IPS-15b (cell line): ENCODE measurements at regions not wholly inside any gene's neighbourhood (a gene's known extent, or its start where the extent isn't known, plus 50 kb on each side); places are given as distances from the start of the nearest gene placed in this dataset.

Experiments
- H3K27me3 ChIP-seq: one replicate; pipeline ENCODE4 v1.6.1; 2013; ENCODE audit warnings: low read length; ENCODE audit not compliant: control insufficient read depth, insufficient read depth
- H3K36me3 ChIP-seq: one replicate; pipeline ENCODE4 v1.6.1; 2013; ENCODE audit warnings: low read length; ENCODE audit not compliant: control insufficient read depth, insufficient read depth
- H3K4me1 ChIP-seq: one replicate; pipeline ENCODE4 v1.6.1; 2013; ENCODE audit warnings: mild to moderate bottlenecking, low read length; ENCODE audit not compliant: control insufficient read depth, insufficient read depth
- H3K4me3 ChIP-seq: one replicate; pipeline ENCODE4 v1.5.1; 2013; ENCODE audit warnings: low read depth, low read length
- H3K9ac ChIP-seq: one replicate; pipeline ENCODE4 v1.6.1; 2013; ENCODE audit warnings: low read depth, mild to moderate bottlenecking, low read length
- H3K9me3 ChIP-seq: one replicate; pipeline ENCODE4 v1.6.1; 2013; ENCODE audit warnings: mild to moderate bottlenecking, low read length; ENCODE audit not compliant: control insufficient read depth, insufficient read depth

DNA sequence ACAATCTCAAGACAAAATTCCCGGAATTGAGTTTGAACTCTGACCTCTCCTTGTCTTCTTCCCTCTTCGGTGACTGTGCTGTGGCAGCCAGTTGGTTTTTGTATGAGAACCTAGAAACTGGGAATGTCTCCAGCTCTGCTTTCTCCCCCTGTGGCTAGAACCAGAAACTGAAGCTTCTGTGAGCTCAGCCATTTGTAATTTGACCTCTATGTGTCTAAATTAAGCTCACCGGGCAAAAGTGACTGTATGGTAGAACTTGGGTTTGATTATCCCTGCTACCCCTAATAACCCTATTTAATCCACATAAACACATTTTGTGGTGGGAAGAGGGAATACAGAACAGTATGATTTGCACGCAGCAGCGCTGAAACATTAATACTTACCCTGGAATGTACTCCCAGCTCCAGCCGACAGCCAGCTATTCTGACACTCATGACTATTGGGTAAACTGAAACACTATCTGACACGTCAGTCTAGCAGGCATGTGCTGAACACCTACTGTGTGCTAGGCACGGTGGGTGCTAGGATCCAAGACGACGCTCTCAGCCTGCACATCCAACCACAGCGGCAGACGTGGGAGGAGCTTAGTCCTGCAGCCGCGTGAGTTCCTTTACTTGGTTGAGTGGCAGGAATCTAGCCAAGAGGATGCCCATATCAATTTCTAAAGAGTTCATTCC lies 324.8 kb downstream of the SFMBT2 start:
- H3K4me1 ChIP-seq: peaks cover 10% of the 10 kb centered on the region
- H3K9ac ChIP-seq: no peak overlapping the region
- H3K9me3 ChIP-seq: no peaks in the 10 kb centered on the region
- no peaks in the 10 kb centered on the region for H3K27me3 ChIP-seq
- no peaks in the 10 kb centered on the region for H3K36me3 ChIP-seq
- H3K4me3 ChIP-seq: no peak overlapping the region

DNA sequence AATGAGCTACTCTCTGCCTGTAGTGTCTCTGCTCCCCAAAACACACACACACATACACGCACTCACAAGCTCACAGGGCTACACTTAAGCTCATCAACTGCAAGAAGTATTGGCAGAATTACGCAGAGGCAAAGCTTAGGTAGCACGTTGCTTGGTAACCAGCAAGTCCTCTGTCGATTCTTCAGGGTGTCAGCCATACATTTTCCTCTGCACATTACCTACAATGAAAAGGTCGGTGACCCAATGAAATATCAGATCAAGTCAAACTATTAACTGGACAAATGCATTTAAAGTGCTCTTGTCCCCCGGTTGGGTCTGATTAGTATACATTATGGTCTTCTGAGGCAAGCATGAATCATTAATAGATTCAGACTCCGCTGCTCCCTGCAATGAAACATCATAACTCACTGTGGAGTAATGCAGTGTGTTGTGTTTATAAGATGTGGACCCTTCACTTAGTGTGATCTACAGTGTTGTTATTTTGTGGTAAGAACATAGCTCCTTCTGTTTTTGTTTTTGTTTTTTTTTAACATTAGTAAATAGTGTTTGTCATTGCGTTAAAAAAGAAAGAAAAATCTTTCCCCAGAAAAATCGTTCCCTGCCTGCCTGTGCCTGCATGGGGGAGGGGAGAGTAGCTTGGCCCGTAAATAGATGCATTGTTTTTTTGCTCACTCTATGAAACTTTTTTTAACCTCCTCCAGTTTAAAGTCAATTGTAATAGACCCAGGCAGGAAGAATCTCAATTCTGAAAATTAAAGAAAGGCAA lies 325.5 kb downstream of the SFMBT2 start:
- peaks cover 10% of the 10 kb centered on the region for H3K4me1 ChIP-seq
- H3K4me3 ChIP-seq: no peak overlapping the region
- H3K9ac ChIP-seq: no peak overlapping the region
- no peaks in the 10 kb centered on the region for H3K9me3 ChIP-seq
- H3K36me3 ChIP-seq: no peaks in the 10 kb centered on the region
- H3K27me3 ChIP-seq: no peaks in the 10 kb centered on the region

DNA sequence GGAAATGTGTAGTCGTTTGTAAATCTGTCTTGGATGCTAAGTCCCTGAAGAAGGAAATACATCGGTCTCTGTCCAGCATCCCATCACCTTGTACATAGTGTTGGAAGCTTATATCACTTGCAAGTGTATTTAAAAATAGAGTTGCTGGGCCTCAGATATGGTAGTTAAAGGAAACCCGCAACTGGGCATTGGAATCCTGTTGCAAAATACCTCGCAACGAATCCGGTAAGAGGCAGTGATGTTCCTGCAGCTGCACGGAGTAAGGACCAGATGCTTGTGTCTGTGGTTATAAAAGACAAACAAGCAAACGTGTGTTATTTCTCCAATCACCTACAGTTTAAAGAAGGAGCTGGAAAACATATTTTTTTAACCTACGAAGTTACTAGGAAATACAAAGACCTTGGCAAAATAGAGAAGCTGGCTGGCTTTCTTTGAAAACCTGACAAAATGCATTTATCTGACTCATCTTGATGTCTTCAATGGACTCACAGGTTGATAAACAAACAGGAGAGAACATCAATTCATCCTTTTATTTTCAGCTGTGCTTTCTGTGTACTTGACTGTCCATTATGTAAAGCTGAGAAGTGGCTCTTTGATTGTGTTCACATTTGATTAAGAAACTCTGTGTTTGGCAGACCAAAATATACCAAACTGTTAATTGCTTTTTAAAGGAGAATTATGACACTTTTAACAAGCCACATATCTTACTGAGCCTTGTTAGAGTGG lies 326.4 kb downstream of the SFMBT2 start:
- no peaks in the 10 kb centered on the region for H3K9me3 ChIP-seq

DNA sequence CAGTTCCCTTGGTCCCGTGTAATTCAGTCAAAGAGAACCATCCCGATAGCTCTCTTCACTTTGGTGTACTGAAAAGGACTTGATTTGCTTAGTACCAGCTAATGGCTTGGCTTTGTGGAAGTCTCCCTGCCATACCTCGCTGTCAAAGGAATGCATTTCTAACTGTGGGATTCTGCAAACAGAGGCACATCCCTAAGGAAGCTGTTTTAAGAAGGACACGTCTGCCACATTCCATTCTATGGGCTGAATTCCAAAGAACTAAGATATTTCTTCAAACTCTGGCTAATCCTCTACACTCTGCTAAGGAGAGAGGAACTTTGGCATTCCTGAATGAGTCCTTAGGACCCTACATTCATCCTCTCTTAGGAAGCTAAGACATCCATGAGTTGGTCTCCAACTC lies 327.9 kb downstream of the SFMBT2 start:
- Histone ChIP-seq H3K4me3 (no peak overlapping the region), H3K9me3 (no peaks in the 10 kb centered on the region), H3K27me3 (no peaks in the 10 kb centered on the region), H3K9ac (no peak overlapping the region), H3K4me1 (peaks cover 10% of the 10 kb centered on the region), H3K36me3 (no peaks in the 10 kb centered on the region)

More for the DNA sequence above, 326.4 kb downstream of the SFMBT2 start:
- Histone ChIP-seq H3K9ac (no peak overlapping the region), H3K27me3 (no peaks in the 10 kb centered on the region), H3K4me3 (no peak overlapping the region), H3K36me3 (no peaks in the 10 kb centered on the region), H3K4me1 (peaks cover 10% of the 10 kb centered on the region)

DNA sequence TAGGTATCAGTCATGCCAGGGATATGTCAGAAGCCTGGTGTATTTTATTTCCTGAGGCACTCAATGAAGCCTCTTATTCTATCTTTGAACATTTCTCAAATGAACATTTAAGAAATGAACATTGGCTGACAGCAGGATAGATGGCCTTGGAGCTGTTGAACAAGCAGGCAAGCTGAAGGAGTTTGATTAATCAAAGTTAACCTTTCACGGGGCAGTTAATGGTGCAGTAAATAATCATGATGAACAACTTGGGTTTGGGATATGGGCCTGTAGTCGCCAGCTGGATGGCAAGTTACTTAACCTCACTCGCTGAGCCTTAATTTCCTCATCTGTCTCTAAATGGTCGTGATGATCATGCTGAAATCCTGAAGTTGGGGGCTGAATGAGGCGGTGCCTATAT lies 333.0 kb downstream of the SFMBT2 start:
- Histone ChIP-seq H3K36me3 (no peaks in the 10 kb centered on the region), H3K4me1 (no peaks in the 10 kb centered on the region), H3K27me3 (no peaks in the 10 kb centered on the region), H3K9me3 (no peaks in the 10 kb centered on the region), H3K9ac (no peak overlapping the region), H3K4me3 (no peak overlapping the region)

DNA sequence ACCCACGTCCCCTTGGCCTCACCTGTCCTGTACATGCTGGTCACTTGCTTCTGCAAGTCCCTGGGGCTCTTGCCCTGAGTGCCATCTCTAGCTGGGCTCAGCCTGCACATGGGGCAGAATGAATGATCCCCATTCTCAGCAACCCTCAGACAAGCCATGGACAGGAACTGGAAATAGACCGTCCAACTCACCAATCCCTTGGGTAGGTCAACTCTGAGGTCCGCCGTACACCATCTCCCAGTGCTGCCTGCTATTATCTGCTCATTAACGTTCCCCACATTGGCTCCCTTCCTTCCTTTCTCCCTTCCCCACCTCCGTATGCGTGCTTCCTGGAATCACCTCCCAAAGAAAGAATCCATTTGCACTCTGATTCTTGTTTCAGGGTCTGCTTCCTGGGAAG lies 335.0 kb downstream of the SFMBT2 start:
- H3K27me3 ChIP-seq: no peaks in the 10 kb centered on the region
- no peak overlapping the region for H3K4me3 ChIP-seq
- H3K9ac ChIP-seq: no peak overlapping the region
- H3K36me3 ChIP-seq: no peaks in the 10 kb centered on the region
- no peaks in the 10 kb centered on the region for H3K4me1 ChIP-seq
- no peaks in the 10 kb centered on the region for H3K9me3 ChIP-seq

DNA sequence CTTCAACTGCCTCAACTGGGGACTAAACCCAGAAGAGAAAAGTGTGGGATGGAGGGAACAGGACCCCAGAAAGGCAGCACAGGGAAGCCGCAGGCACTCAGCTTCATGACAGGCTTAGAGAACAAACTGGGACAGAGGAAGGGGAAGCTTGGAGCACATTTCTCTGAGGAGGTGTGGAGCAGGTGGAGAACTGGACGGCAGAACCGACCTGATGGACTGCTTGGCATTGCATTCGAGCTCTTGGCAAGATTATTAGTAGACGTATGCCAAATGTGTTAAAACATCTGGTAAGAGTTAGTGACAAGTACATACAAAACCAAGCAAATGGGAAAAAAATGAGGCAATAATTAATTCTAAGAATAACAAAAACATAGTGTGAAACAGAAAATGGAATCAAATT lies 335.7 kb downstream of the SFMBT2 start:
- H3K27me3 ChIP-seq: no peaks in the 10 kb centered on the region
- H3K4me3 ChIP-seq: no peak overlapping the region
- H3K4me1 ChIP-seq: no peaks in the 10 kb centered on the region

DNA sequence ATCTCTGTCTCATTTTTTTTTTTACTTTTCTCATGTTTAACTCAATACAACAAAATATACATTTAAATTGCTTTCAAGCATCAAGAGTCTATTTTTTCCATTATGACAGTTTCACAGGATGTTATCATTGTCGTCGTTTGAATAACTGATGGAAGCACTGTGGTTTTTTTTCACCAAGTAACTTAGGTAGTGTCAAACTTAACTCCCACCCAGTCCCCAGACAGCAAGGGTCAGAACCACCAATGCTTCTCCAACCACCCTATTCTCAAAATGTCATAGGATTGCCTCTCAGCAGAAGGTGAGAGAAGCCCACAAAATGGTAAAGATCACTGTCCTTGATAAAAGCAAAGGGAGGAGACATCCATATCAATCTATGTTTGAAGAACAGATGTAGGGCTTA lies 339.4 kb downstream of the SFMBT2 start:
- Histone ChIP-seq H3K4me1 (no peaks in the 10 kb centered on the region), H3K9ac (no peak overlapping the region), H3K36me3 (no peaks in the 10 kb centered on the region), H3K9me3 (no peaks in the 10 kb centered on the region), H3K27me3 (no peaks in the 10 kb centered on the region), H3K4me3 (no peak overlapping the region)

More for the DNA sequence above, 335.7 kb downstream of the SFMBT2 start:
- H3K9me3 ChIP-seq: no peaks in the 10 kb centered on the region
- no peak overlapping the region for H3K9ac ChIP-seq
- H3K36me3 ChIP-seq: no peaks in the 10 kb centered on the region

DNA sequence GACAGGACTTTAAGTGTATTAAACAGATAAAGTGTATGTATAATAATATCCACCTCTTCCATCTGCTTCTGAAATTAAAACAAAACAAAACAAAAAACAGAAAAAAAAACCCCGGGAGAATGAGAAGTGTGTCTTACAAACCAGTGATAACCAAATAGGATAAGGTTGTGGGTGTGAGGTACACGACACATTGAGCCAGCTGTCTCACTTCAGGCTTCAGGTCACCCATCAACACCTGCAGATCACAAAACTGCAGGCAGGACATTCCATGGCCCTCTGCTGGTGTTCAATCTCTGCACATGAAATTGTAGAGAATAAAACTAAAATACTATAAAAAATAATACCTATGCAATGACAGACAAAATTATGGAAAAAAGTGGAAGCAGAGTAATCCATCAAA lies 339.9 kb downstream of the SFMBT2 start:
- Histone ChIP-seq H3K36me3 (no peaks in the 10 kb centered on the region), H3K27me3 (no peaks in the 10 kb centered on the region), H3K4me3 (no peak overlapping the region), H3K9me3 (no peaks in the 10 kb centered on the region), H3K4me1 (no peaks in the 10 kb centered on the region), H3K9ac (no peak overlapping the region)

DNA sequence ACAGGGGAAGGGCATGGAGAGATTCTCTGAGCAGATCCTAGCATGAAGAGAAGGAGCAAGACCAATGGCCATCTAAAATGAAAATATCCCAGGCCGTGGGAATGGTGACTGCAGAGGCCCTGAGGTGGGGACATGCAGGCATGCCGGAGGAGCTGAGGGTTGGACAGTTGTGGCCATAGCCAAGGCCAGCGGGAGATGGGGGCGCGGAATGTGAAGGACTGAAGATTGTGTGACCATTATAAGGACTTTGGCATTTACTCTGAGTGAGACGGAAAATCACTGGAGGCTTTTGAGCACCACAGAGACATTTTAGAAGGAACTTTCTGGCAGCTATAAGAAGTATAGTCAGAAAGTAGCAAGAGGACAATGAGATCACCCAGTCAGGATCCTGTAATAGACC lies 341.1 kb downstream of the SFMBT2 start:
- no peak overlapping the region for H3K9ac ChIP-seq
- no peak overlapping the region for H3K4me3 ChIP-seq
- H3K27me3 ChIP-seq: no peaks in the 10 kb centered on the region
- H3K4me1 ChIP-seq: no peaks in the 10 kb centered on the region
- H3K36me3 ChIP-seq: no peaks in the 10 kb centered on the region
- no peaks in the 10 kb centered on the region for H3K9me3 ChIP-seq

DNA sequence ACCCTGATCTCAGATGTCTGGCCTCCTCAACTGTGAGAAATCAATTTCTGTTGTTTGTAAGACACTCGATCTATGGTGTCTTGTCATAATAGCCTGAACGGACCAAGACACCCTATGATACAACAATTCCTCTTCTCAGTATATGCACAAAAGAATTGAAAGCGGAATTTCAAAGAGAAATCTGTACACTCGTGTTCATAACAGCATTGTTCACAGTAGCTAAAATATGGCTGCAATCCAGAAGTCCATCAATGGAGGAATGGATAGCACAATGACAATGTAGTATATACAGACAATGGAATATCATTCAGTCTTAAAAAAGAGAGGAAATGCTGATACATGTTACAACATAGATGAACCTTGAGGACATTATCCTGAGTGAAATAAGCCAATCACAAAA lies 354.6 kb downstream of the SFMBT2 start:
- Histone ChIP-seq H3K27me3 (no peaks in the 10 kb centered on the region), H3K36me3 (no peaks in the 10 kb centered on the region), H3K4me1 (no peaks in the 10 kb centered on the region), H3K4me3 (no peak overlapping the region), H3K9ac (no peak overlapping the region), H3K9me3 (no peaks in the 10 kb centered on the region)

DNA sequence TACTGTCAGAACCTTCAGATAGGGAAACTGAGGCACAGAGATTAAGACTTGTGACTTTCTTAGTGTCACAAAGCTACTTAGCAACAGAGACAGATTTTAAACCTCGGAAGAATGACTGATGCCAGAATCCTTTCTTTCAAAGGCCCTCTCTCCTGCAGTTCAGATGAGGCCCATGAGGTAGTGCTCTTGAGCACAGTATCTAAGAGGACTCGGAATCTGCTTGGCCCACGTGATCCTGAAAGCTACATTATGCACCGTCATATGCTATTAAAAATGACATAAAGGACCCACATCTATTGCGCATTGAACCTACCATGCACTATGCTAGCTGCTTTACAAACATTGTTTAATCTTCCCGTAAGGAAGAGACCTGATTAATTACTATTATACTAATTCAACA lies 355.9 kb downstream of the SFMBT2 start:
- no peaks in the 10 kb centered on the region for H3K9me3 ChIP-seq
- H3K4me3 ChIP-seq: no peak overlapping the region
- H3K27me3 ChIP-seq: no peaks in the 10 kb centered on the region
- H3K9ac ChIP-seq: no peak overlapping the region
- no peaks in the 10 kb centered on the region for H3K4me1 ChIP-seq
- H3K36me3 ChIP-seq: no peaks in the 10 kb centered on the region
